ENCODE measurements at regions not wholly inside any gene's neighbourhood (a gene's known extent, or its start where the extent isn't known, plus 50 kb on each side); places are given as distances from the start of the nearest gene placed in this dataset.

GRCh38 chr5:75952291-75952690, 130.9 kb upstream of the SV2C start:
- TF ChIP-seq CTCF (IDR thresholded peaks at IDR 0.05; ENCODE audit: insufficient read depth, low read length): no peak
- TF ChIP-seq POLR2AphosphoS5 (IDR thresholded peaks at IDR 0.05; ENCODE audit: low read depth): no peak
- no peak for TF ChIP-seq GABPA (IDR thresholded peaks at IDR 0.05; ENCODE audit: low read depth)
- no peak for TF ChIP-seq REST (IDR thresholded peaks at IDR 0.05; ENCODE audit: insufficient replicate concordance, low read depth)
- TF ChIP-seq SPI1 (IDR thresholded peaks at IDR 0.05; ENCODE audit: borderline replicate concordance, low read depth): no peak

Data from HL-60 (cell line).